Colonic mucosa (tissue), 4 donors: ENCODE measurements at regions not wholly inside any gene's neighbourhood (a gene's known extent, or its start where the extent isn't known, plus 50 kb on each side); places are given as distances from the start of the nearest gene placed in this dataset.

Experiments
- DNase-seq: peaks from one replicate; pipeline ENCODE4 v3.0.0-alpha.2; 2020
- H3K27ac ChIP-seq: fragments of 200-600 bp; one replicate; pipeline ENCODE4 v1.8.0; 2021
- H3K27me3 ChIP-seq: fragments of 200-600 bp; one replicate; pipeline ENCODE4 v1.8.0; 2021
- H3K36me3 ChIP-seq: fragments of 200-600 bp; one replicate; pipeline ENCODE4 v1.8.0; 2021
- H3K4me1 ChIP-seq: fragments of 200-600 bp; one replicate; pipeline ENCODE4 v1.8.0; 2021; ENCODE audit warnings: mild to moderate bottlenecking
- H3K4me3 ChIP-seq: fragments of 200-600 bp; one replicate; pipeline ENCODE4 v1.8.0; 2021
- H3K9ac ChIP-seq, 2 donors: one replicate each; pipeline ENCODE4 v1.7.0; 2013; ENCODE audit warnings: control low read depth in 2 of 2, low read depth in 2 of 2, low read length in 2 of 2
- H3K9me3 ChIP-seq: fragments of 200-600 bp; one replicate; pipeline ENCODE4 v1.8.0; 2021
- CTCF ChIP-seq: fragments of 200-600 bp; IDR thresholded peaks from one replicate; pipeline ENCODE4 v1.8.0; 2022; ENCODE audit warnings: antibody characterized with exemption, mild to moderate bottlenecking
- intact Hi-C: fragments of 100-400 bp; cut with DNase I; formaldehyde crosslinking; loops from one replicate; pipeline ENCODE4 v1.14.1; 2022
- donor health status: healthy.
- donor health status: DM: no; HTN: no; CAD: no.
- donor health status: DM: no; HTN: no; CAD: no.

GRCh38 chr11:106344394-106344793 is 266.9 kb downstream of the AASDHPPT start:
- Histone ChIP-seq H3K27me3 (no peaks in the 10 kb centered on the region), H3K36me3 (no peaks in the 10 kb centered on the region), H3K9ac (no peak overlapping the region), H3K27ac (no peak overlapping the region), H3K4me3 (no peak overlapping the region), H3K9me3 (peaks cover 3% of the 10 kb centered on the region), H3K4me1 (no peaks in the 10 kb centered on the region)
- intact Hi-C loops, result no loop called here
- no peak for DNase-seq
- no peak for TF ChIP-seq CTCF

- Histone ChIP-seq H3K27ac (no peak overlapping the region), H3K9me3 (peaks cover 3% of the 10 kb centered on the region), H3K4me3 (no peak overlapping the region), H3K4me1 (no peaks in the 10 kb centered on the region), H3K36me3 (no peaks in the 10 kb centered on the region), H3K27me3 (no peaks in the 10 kb centered on the region), H3K9ac (no peak overlapping the region)
- no peak for TF ChIP-seq CTCF
- intact Hi-C loops, result no loop called here
- DNase-seq, result no peak
These were observed 267.5 kb downstream of the AASDHPPT start for GRCh38 chr11:106344966-106345365.

- no peaks in the 10 kb centered on the region for H3K27me3 ChIP-seq
- no peaks in the 10 kb centered on the region for H3K4me1 ChIP-seq
- no peak overlapping the region for H3K9ac ChIP-seq
- intact Hi-C loops, result no loop called here
- no peak overlapping the region for H3K27ac ChIP-seq
- no peak overlapping the region for H3K4me3 ChIP-seq
- no peak for DNase-seq
- TF ChIP-seq CTCF, result no peak
- no peaks in the 10 kb centered on the region for H3K9me3 ChIP-seq
- no peaks in the 10 kb centered on the region for H3K36me3 ChIP-seq
These were observed 275.6 kb downstream of the AASDHPPT start for GRCh38 chr11:106353031-106353430.

GRCh38 chr11:106369224-106369623 is 291.8 kb downstream of the AASDHPPT start:
- H3K27me3 ChIP-seq, result no peaks in the 10 kb centered on the region
- no peaks in the 10 kb centered on the region for H3K36me3 ChIP-seq
- no peak overlapping the region for H3K9ac ChIP-seq
- TF ChIP-seq CTCF, result no peak
- H3K9me3 ChIP-seq, result no peaks in the 10 kb centered on the region
- intact Hi-C loops, result no loop called here
- no peak for DNase-seq
- H3K4me1 ChIP-seq, result no peaks in the 10 kb centered on the region
- no peak overlapping the region for H3K27ac ChIP-seq
- H3K4me3 ChIP-seq, result no peak overlapping the region

- intact Hi-C loops, result no loop called here
- no peak overlapping the region for H3K27ac ChIP-seq
- H3K9me3 ChIP-seq, result no peaks in the 10 kb centered on the region
- no peak overlapping the region for H3K4me3 ChIP-seq
- H3K4me1 ChIP-seq, result no peaks in the 10 kb centered on the region
- no peak overlapping the region for H3K9ac ChIP-seq
- TF ChIP-seq CTCF, result no peak
- no peak for DNase-seq
- H3K27me3 ChIP-seq, result no peaks in the 10 kb centered on the region
- H3K36me3 ChIP-seq, result no peaks in the 10 kb centered on the region
These were observed 301.2 kb downstream of the AASDHPPT start for GRCh38 chr11:106378513-106379179.
